Mesodermal cell (in vitro differentiated cells): ENCODE measurements at regions not wholly inside any gene's neighbourhood (a gene's known extent, or its start where the extent isn't known, plus 50 kb on each side); places are given as distances from the start of the nearest gene placed in this dataset.

ENCODE experiments used
- H3K27ac ChIP-seq: 2 replicates; pipeline ENCODE4 v1.7.0; 2013; ENCODE audit warnings: mild to moderate bottlenecking, low read depth, low read length, moderate library complexity; ENCODE audit not compliant: severe bottlenecking
- H3K36me3 ChIP-seq: 2 replicates; pipeline ENCODE4 v1.7.1; 2013; ENCODE audit warnings: mild to moderate bottlenecking, low read length, moderate library complexity; ENCODE audit not compliant: control insufficient read depth, insufficient read depth
- H3K4me1 ChIP-seq: one replicate; pipeline ENCODE4 v1.7.1; 2013; ENCODE audit warnings: mild to moderate bottlenecking, low read length; ENCODE audit not compliant: insufficient read depth, control insufficient read depth, poor library complexity, severe bottlenecking
- H3K4me3 ChIP-seq: 2 replicates; pipeline ENCODE4 v1.7.0; 2013; ENCODE audit warnings: low read length, control low read depth, mild to moderate bottlenecking; ENCODE audit not compliant: insufficient read depth, poor library complexity, severe bottlenecking; ENCODE audit errors: extremely low read depth
- H3K9me3 ChIP-seq: 2 replicates; pipeline ENCODE4 v1.7.1; 2013; ENCODE audit warnings: mild to moderate bottlenecking, low read length, moderate library complexity; ENCODE audit not compliant: control insufficient read depth
- WGBS, 2 experiments: methylation state at CpG; one replicate each; pipeline ENCODE4 v1.1.5; 2013; ENCODE audit warnings: missing lambda C conversion rate in 2 of 2; ENCODE audit not compliant: insufficient coverage in 2 of 2; 5-methylcytosine and 5-hydroxymethylcytosine counted together

GRCh38 chr13:73851104-73851503, 283.1 kb downstream of the KLF12 start:
- Histone ChIP-seq H3K4me1 (no peaks in the 10 kb centered on the region), H3K27ac (no peak overlapping the region), H3K36me3 (no peaks in the 10 kb centered on the region), H3K4me3 (no peak overlapping the region), H3K9me3 (no peaks in the 10 kb centered on the region)
- 100% methylated on average over 1 of the region's 3 CpGs; no CpG with 5 or more reads in 1 of the 2 experiments for WGBS, 2 experiments

- Histone ChIP-seq H3K4me3 (no peak overlapping the region), H3K27ac (no peak overlapping the region), H3K36me3 (peaks cover 4% of the 10 kb centered on the region), H3K4me1 (no peaks in the 10 kb centered on the region), H3K9me3 (no peaks in the 10 kb centered on the region)
- WGBS, 2 experiments, result 100% methylated on average over 1 of the region's 5 CpGs; no CpG with 5 or more reads in 1 of the 2 experiments
Measured at GRCh38 chr13:73850104-73850873, 283.9 kb downstream of the KLF12 start.

- Histone ChIP-seq H3K9me3 (no peaks in the 10 kb centered on the region), H3K4me1 (no peaks in the 10 kb centered on the region), H3K27ac (peak overlapping the region; percentile 30), H3K4me3 (no peak overlapping the region), H3K36me3 (peaks cover 4% of the 10 kb centered on the region)
- 6 to 19% methylated on average over 2 to 4 of the region's 5 CpGs for WGBS, 2 experiments
Measured at GRCh38 chr13:73849292-73849691, 284.9 kb downstream of the KLF12 start.

DNA sequence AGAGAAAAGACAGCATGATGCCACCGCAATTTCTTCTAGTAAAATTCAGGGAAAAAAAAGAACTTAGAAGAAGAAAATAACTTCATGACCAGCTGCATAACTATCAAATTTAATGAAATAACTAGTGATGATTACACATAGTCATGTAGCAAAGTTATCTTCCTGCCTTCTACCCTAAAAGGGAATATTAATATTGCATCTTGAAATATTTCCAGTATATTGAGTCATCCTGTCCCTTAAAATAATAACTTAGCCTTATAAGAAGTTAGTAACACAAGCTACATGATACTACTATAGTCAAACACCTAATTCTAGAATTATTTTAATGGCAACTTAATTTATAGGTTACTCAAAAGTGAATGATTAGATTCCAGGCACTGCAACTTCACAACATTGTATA, 289.2 kb downstream of the KLF12 start:
- no peak overlapping the region for H3K27ac ChIP-seq
- H3K36me3 ChIP-seq, result peaks cover 4% of the 10 kb centered on the region
- no peak overlapping the region for H3K4me3 ChIP-seq
- no CpG with 5 or more reads among the region's 1 CpG for WGBS, 2 experiments
- no peaks in the 10 kb centered on the region for H3K9me3 ChIP-seq
- no peaks in the 10 kb centered on the region for H3K4me1 ChIP-seq

GRCh38 chr13:73842626-73843025, 291.6 kb downstream of the KLF12 start:
- no peak overlapping the region for H3K27ac ChIP-seq
- no peaks in the 10 kb centered on the region for H3K4me1 ChIP-seq
- H3K4me3 ChIP-seq, result no peak overlapping the region
- WGBS, 2 experiments, result 80% methylated on average over 2 of the region's 4 CpGs; no CpG with 5 or more reads in 1 of the 2 experiments
- no peaks in the 10 kb centered on the region for H3K9me3 ChIP-seq
- H3K36me3 ChIP-seq, result peaks cover 4% of the 10 kb centered on the region

GRCh38 chr13:73842184-73842583, 292.0 kb downstream of the KLF12 start:
- H3K4me1 ChIP-seq, result no peaks in the 10 kb centered on the region
- no peak overlapping the region for H3K4me3 ChIP-seq
- 90 to 95% methylated on average over 3 to 4 of the region's 5 CpGs for WGBS, 2 experiments
- no peaks in the 10 kb centered on the region for H3K9me3 ChIP-seq
- H3K27ac ChIP-seq, result no peak overlapping the region
- H3K36me3 ChIP-seq, result peaks cover 4% of the 10 kb centered on the region

DNA sequence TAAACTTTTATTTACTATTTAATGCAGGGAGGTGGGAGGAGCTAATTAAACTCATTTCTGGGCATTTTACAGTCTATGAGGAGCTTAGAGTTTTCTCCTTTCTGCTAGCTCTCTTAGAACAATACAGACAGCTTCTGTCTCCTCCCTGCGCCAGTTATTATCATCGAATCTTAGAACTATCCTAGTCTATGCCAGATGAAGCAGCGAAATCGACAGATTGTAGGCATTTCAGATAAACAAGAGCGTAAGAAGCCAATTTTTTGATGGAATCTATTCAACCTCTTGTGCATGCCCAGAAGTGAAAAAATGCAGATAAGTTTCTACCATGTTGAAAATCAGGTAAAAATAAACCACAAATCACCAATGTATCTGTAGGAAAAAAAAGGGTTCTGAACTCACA, 297.1 kb downstream of the KLF12 start:
- Histone ChIP-seq H3K4me1 (no peaks in the 10 kb centered on the region), H3K36me3 (no peaks in the 10 kb centered on the region), H3K9me3 (no peaks in the 10 kb centered on the region), H3K27ac (no peak overlapping the region), H3K4me3 (no peak overlapping the region)
- WGBS, 2 experiments, result 82 to 96% methylated on average over 5 of the region's 5 CpGs

DNA sequence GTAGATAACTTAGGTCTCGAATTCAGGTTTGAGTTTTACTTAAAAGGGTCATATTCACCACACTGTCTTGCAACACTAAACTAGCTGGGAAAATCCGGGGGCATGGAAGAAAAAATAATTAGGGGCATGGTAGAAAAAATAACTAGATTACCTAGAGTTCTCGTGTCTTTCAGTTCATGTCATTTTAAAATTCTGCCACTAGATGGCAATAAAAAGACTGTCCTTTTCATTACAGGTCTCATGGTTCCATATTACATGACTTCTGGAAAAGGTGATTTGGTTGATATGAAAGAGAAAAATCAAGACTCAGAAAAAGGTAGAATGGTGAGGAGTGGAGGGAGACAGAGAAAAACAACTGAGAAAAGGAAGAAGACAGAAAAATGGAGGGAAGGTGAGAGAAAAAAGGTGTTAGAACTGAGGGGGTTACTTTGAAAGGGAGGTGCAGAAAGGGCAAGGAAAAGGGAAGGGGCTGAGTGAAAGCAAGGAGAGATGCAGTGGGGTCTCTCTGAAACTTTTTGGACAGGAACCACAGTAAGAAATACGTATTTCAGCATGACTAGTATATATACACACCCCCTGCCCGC, 299.0 kb downstream of the KLF12 start:
- H3K27ac ChIP-seq, result no peak overlapping the region
- H3K4me1 ChIP-seq, result no peaks in the 10 kb centered on the region
- WGBS, 2 experiments, result no CpG with 5 or more reads among the region's 5 CpGs
- no peaks in the 10 kb centered on the region for H3K9me3 ChIP-seq
- no peaks in the 10 kb centered on the region for H3K36me3 ChIP-seq
- no peak overlapping the region for H3K4me3 ChIP-seq

GRCh38 chr13:73833325-73834070, 300.7 kb downstream of the KLF12 start:
- no peak overlapping the region for H3K27ac ChIP-seq
- H3K4me1 ChIP-seq, result no peaks in the 10 kb centered on the region
- no peaks in the 10 kb centered on the region for H3K9me3 ChIP-seq
- H3K4me3 ChIP-seq, result no peak overlapping the region
- no peaks in the 10 kb centered on the region for H3K36me3 ChIP-seq
- 83 to 86% methylated on average over 3 of the region's 7 CpGs for WGBS, 2 experiments

DNA sequence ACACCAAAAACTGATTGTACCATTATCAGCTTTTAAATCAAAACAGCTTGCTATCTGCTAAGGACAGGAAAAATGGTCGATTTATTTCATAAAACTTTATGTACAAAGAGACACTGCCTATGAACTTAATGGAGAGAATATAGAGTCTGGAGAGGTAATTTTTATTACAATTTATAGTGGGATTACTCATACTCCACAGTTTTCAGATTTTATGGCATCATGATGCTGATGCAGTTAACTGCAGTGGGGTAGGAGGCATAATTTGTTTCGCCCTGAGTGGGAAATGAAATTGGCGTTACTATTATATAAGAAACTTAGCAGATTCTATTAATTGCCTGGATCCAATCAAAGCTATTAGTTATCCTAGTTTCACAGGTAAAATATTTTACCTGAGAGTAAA, 301.4 kb downstream of the KLF12 start:
- no peak overlapping the region for H3K4me3 ChIP-seq
- no peaks in the 10 kb centered on the region for H3K4me1 ChIP-seq
- WGBS, 2 experiments, result no CpG with 5 or more reads among the region's 3 CpGs

More for the DNA sequence above, 301.4 kb downstream of the KLF12 start:
- no peaks in the 10 kb centered on the region for H3K36me3 ChIP-seq
- H3K27ac ChIP-seq, result peak overlapping the region; percentile 7
- H3K9me3 ChIP-seq, result no peaks in the 10 kb centered on the region
